ENCODE measurements at regions not wholly inside any gene's neighbourhood (a gene's known extent, or its start where the extent isn't known, plus 50 kb on each side); places are given as distances from the start of the nearest gene placed in this dataset.

GRCh38 chr13:58302349-58302748 is 670.8 kb downstream of the PCDH17 start:
- no peak for TF ChIP-seq POLR2A (IDR thresholded peaks at IDR 0.05; ENCODE audit: low read depth, low read length)
- TF ChIP-seq POLR2AphosphoS5 (IDR thresholded peaks at IDR 0.05; ENCODE audit: low read depth, low read length) = no peak

Data from GM12891 (cell line).